Right ventricle myocardium superior (tissue), 1 donor: ENCODE measurements at regions not wholly inside any gene's neighbourhood (a gene's known extent, or its start where the extent isn't known, plus 50 kb on each side); places are given as distances from the start of the nearest gene placed in this dataset.
"Not testable (repeated sequence)": the region's sequence is repeated elsewhere in the genome, so short reads cannot be mapped to it uniquely, and the experiment has no call there.

Experiments used
- ATAC-seq: fragments of 200-7000 bp; cut with Tn5 transposase; one replicate; pipeline ENCODE4 v1.9.1; 2020; ENCODE audit warnings: mild to moderate bottlenecking; ENCODE audit not compliant: poor library complexity
- DNase-seq: peaks from one replicate; pipeline ENCODE4 v3.0.0-alpha.2; 2020
- intact Hi-C: fragments of 100-400 bp; cut with DNase I; formaldehyde crosslinking; loops from one replicate; pipeline ENCODE4 v1.11.2; 2022
- donor health status: DM: no; HTN: yes; CAD: no; lungs with severe emphysema.

DNA sequence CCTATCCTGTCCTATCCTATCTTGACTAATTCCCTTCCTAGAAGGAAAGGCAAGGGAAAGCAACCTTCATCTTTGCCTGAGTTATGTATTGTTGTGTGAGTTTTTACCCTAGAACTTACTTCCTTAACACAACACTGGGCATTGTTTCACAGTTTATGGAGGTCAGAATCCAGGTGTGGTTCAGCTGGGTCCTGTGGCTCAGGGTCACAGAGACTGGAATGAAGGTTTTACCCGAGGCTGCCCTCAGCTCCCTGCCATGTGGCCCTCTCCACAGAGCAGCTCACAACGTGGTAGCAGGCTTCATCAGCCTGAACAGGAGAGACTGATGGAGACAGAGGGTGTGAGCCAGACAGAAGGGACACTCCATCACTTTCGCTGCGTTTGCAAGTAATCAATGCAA lies 140.5 kb downstream of the FCRL5 start:
- no peak for DNase-seq

DNA sequence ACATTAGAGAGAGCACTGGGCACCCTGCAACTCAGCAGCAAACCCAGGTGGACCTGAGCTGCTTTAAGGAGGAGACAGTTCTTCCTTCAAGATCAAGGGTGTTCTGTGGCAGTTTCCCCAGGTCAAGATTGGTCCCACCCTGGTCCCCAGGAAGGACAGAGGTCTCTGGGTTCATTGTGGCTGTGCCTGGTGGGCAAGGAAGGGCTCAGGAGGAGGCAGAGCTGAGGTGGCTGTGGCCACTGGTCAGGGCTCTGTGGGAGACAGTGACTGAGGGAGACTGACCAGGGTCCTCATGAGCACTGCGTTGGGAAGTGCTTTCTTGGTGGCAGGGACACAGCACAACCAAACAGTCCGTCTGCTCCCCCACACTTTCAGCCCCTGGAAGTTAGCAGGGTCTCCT lies 141.3 kb downstream of the FCRL5 start:
- DNase-seq (no peak), ATAC-seq (no peak)
- intact Hi-C loops: no loop called here

More for the DNA sequence above, 140.5 kb downstream of the FCRL5 start:
- intact Hi-C loops: no loop called here
- ATAC-seq: no peak

DNA sequence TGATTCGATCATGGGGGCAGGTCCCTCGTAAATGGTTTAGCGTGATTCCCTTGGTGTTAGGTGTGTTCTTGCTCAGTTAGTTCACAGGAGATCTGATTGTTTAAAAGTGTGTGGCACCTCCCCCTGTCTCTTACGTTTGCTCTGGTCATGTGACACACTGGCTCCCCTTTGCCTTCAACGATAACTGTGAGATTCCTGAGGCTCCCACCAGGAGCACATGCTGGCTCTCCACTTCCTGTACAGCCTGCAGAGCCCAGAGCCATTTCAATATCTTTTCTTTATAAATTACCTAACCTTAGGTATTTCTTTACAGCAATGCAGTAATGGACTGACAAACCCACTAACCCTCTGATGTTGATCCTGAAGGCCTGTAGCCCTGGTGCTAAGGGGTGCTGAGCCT lies 141.9 kb downstream of the FCRL5 start:
- intact Hi-C loops: no loop called here
- ATAC-seq (no peak), DNase-seq (no peak)

GRCh38 chr1:157409927-157410326 lies 142.4 kb downstream of the FCRL5 start:
- intact Hi-C loops: no loop called here
- no peak for DNase-seq
- no peak for ATAC-seq

- ATAC-seq: no peak
- DNase-seq: no peak
- intact Hi-C loops: no loop called here
Measured at GRCh38 chr1:157407917-157408525, 144.3 kb downstream of the FCRL5 start.

DNA sequence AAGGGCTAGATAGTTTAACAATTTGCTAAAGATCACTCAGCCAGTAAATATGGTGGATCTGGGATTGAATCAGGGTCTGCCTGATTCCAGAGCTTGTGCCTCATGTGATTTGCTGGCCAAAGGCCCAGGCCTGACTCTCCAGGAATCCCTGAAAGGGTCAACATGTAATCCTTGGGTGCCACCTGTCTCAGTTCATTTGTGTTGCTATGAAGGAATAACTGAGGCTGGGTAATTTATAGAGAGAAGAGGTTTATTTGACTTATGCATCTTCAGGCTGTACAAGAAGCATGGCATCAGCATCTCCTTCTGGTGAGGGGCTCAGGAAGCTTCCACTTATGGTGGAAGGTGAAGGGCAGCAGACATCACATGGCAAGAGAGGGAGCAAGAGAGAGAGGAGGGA lies 144.9 kb downstream of the FCRL5 start:
- ATAC-seq: no peak
- intact Hi-C loops: no loop called here

DNA sequence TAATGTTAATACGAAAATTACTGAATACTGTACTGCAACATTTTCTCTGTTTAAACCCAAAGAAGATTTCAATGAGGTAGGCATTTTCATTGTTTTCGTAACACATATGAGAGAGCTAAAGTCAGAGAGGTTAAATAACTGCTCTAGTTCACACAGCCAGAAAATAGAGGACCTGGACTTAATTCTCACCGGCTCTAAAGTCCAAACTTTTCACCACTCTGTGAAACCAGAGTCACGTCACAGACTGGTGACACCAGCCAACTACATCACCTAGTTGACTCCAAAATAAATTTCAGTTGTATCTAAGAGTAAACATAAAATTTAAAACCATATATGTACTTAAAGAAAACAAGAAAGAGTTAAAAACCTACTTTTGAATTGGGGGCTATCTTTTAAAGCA lies 146.7 kb downstream of the FCRL5 start:
- no peak for DNase-seq
- intact Hi-C loops: no loop called here
- ATAC-seq: no peak

More for the DNA sequence above, 144.9 kb downstream of the FCRL5 start:
- no peak for DNase-seq

DNA sequence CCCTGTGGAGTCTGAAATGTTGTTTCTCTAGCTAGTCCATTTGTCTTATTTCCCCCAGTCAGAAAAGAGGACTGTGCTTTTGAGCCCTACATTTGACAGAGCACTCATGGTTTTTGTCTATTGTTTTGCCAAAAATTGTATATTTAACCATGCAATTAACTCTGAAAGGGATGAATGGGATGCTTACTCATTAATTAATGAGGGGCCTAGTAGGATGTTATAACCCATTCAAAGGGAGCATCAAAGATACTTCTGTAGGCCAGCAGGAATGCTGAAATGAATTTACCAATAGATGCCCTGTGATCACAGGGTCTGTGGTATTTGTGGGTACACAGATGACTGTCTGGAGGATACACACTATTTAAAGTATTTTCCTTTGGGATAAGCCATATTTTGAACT lies 147.7 kb downstream of the FCRL5 start:
- intact Hi-C loops: no loop called here
- ATAC-seq: no peak
- DNase-seq: no peak

GRCh38 chr1:157404063-157404501 lies 148.2 kb downstream of the FCRL5 start:
- DNase-seq (no peak), ATAC-seq (no peak)
- intact Hi-C loops: no loop called here

- DNase-seq (no peak), ATAC-seq (no peak)
- intact Hi-C loops: no loop called here
Measured at GRCh38 chr1:157403608-157404007, 148.7 kb downstream of the FCRL5 start.

DNA sequence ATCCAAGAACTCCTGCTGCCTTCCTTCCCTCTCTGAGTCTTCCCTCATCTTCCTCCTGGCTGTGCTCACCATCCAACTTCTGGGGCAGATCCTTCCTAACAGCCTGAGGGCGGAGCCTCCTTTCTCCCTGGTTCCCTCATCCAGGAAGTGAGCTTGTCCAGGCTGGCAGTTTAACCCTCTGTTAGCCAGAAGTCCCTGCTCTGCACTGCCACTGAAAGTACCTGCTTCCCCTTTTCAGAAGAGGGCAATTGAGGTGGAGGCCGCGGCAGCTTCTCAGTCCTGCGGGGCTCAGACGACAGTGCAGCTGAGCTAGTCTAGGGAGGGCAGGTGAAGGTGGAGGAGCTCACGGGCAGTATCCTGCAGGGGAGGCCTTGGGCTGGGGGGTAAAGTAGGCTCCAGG lies 149.1 kb downstream of the FCRL5 start:
- intact Hi-C loops: no loop called here
- DNase-seq (no peak), ATAC-seq (no peak)

- intact Hi-C loops: no loop called here
- DNase-seq: no peak
Measured at GRCh38 chr1:157400766-157401165, 151.5 kb downstream of the FCRL5 start.

DNA sequence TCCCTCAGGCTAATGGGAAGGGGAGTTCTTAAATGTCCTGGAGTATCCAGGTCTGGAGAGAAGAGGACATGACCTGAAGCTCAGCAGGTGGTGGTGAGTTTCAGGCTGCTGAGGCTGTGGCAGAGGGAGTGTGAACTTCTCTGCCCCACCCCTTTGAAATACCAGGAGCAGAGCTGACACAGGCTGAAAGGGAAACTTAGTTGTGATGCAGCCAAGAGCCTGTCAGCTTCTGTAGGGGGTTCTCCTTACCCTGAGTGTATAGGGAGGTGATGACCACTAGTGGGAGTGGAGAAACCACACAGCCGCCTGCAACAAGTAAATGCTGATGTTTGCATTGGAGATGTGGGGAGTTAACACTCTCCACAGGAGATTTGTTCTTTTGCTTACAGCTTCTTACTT lies 152.3 kb downstream of the FCRL5 start:
- DNase-seq: no peak
- no peak for ATAC-seq
- intact Hi-C loops: no loop called here

More at GRCh38 chr1:157400766-157401165, 151.5 kb downstream of the FCRL5 start:
- ATAC-seq: no peak

DNA sequence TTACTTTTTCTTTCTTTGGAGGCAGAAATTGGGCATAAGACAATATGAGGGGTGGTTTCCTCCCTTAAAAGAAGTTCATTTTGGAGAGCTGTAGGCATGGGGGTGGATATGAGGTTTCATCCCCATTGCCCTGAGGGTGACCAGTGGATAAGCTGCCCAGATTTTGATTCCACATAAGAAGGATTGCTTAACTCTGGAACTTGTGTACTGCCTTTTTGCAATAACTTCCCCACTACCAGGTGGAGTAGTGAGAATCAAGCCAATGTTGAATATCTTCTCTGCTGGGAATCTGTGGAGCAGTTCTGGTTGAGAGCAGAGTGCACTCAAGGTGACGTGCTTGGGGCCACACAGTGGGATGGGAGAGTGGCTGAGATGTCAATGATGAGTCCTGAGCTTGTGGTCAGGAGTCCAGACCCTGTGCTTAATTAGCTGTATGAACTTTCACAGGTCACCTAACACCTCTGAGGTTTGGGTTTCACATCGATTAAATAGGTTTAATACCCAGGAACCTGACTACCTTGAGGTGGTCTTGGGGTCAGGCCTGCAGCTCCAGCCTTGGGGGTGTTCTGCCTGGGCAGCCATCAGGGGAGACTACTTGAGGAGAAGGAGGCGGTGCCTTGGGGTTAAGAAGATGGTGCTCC lies 152.9 kb downstream of the FCRL5 start:
- ATAC-seq (no peak), DNase-seq (no peak)
- intact Hi-C loops: no loop called here

DNA sequence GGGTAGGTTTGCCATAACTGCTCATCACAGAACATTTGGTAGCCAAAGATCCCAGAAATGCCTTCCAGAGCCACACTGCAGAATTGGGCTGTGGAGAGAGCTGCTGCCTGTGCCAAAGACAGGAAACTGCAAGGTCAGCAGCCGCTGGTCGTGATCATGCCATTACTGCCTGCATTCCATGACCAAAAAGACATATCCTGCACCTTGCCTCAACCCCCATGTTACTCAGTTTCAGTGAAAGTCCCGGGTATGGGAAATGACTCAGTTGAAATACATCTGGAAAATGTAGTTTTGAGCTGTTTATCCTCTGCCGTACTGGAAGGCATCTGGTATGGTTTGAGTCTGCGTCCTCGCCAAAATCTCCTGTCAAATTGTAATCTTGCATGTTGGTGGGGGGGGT lies 161.7 kb downstream of the FCRL5 start:
- ATAC-seq: no peak
- intact Hi-C loops: no loop called here
- DNase-seq: no peak

GRCh38 chr1:157388057-157388456 lies 164.3 kb downstream of the FCRL5 start:
- ATAC-seq: no peak
- DNase-seq: no peak
- intact Hi-C loops: no loop called here

GRCh38 chr1:157384258-157384657 lies 168.1 kb downstream of the FCRL5 start:
- intact Hi-C loops: no loop called here
- ATAC-seq (no peak), DNase-seq (no peak)

DNA sequence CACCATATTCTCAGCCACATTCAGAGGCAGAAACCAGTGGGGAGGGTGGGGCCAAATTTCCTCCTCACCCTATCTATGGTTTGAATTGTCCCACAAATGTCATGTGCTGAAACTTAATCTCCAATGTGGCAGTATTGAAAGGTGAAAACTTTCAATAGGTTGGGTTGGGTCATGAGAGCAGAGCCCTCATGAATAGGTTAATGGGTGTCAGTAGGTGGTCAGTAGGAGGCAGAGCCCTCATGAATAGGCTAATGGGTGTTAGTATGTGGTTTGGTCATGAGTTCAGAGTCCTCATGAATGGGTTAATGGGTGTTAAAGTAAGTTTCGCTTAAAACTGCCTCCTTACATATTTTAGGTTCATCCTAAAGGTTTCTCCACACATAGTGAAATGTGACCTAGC lies 170.0 kb downstream of the FCRL5 start:
- intact Hi-C loops: no loop called here
- ATAC-seq (no peak), DNase-seq (no peak)

GRCh38 chr1:157380523-157380922 lies 171.8 kb downstream of the FCRL5 start:
- intact Hi-C loops: no loop called here
- ATAC-seq (no peak), DNase-seq (no peak)

DNA sequence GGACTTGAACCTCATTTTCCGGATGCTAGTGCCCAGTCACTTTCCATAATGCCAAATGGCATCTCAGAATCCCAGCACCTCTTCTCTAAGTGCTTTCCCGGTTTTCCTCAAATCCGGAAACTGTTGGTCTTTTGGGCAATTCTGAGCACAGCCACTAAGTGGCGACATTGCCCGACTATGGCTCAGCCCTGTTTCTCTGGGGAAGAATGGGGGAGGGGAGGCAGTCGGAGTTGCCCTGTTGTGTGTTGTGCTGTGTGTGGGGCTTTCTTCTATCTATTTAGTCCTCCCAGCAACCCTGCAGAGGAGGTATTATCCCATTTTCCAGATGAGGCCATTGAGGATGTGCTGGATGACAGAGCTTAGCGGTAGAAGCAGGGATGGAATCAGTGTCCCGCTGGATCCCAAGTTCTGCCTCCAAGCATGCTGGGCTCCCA lies 175.0 kb downstream of the FCRL5 start:
- intact Hi-C loops: loop anchor here (10.0 kb wide), 1 partner anchor 108 kb away; no protein-coding TSS in a partner anchor
- DNase-seq, ATAC-seq: not testable (repeated sequence)

DNA sequence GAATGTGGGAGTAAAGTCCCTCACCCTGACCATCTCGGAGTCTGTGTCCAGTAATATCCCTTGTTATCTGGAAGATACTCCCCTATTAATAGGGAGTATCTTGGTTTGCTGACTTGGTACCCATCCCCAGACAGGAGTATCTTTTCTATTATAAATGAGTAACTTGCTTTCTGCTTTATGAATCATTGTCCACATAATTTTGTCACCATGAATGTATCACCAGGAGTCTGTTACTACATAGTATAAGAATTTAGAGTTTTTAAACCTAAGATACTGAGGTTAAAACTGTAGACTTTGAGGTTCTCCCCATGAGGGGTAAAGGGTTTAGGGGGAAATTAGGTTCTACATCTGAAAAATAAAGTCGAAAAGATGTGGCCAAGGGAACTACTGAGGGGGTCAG lies 175.6 kb downstream of the FCRL5 start:
- ATAC-seq: no peak
- intact Hi-C loops: loop anchor here (10.0 kb wide), 1 partner anchor 108 kb away; no protein-coding TSS in a partner anchor
- no peak for DNase-seq
